Testis (tissue), 2 donors: ENCODE measurements at regions not wholly inside any gene's neighbourhood (a gene's known extent, or its start where the extent isn't known, plus 50 kb on each side); places are given as distances from the start of the nearest gene placed in this dataset.

ENCODE experiments used
- DNase-seq: peaks from one replicate; pipeline ENCODE4 v3.0.0-alpha.2; 2019
- H3K27ac ChIP-seq, 2 donors: fragments of 200-600 bp; sonication (generic); one replicate each; pipeline ENCODE4 v1.5.1; 2019
- H3K27me3 ChIP-seq: fragments of 200-600 bp; sonication (generic); one replicate; pipeline ENCODE4 v1.5.1; 2019
- H3K36me3 ChIP-seq: fragments of 200-600 bp; sonication (generic); one replicate; pipeline ENCODE4 v1.5.1; 2017; ENCODE audit warnings: low read depth; ENCODE audit errors: missing control alignments
- H3K4me1 ChIP-seq: fragments of 200-600 bp; sonication (generic); one replicate; pipeline ENCODE4 v1.5.1; 2019
- H3K4me3 ChIP-seq, 2 donors: fragments of 200-600 bp; sonication (generic); one replicate each; pipeline ENCODE4 v1.5.1; 2017 to 2019
- H3K9me3 ChIP-seq: fragments of 200-600 bp; sonication (generic); one replicate; pipeline ENCODE4 v1.5.1; 2017
- POLR2A ChIP-seq: fragments of 450-650 bp; IDR thresholded peaks from one replicate; pipeline ENCODE4 v1.6.1; 2017; ENCODE audit warnings: antibody characterized with exemption, mild to moderate bottlenecking, moderate library complexity
- WGBS, 2 donors: methylation state at CpG; one replicate each; pipeline ENCODE4 v1.1.5; 2018; 5-methylcytosine and 5-hydroxymethylcytosine counted together
- intact Hi-C: fragments of 100-400 bp; cut with DNase I; formaldehyde crosslinking; loops from one replicate; pipeline ENCODE4 v1.15.1; 2023; ENCODE audit warnings: low total_unique reads
- TF ChIP-seq, protein P1 (sequence below), 3 experiments: fragments of 450-650 bp in 2 of 3; fragments of 200-600 bp in 1 of 3; sonication (generic) in 1 of 3; IDR thresholded peaks; one replicate each; pipeline ENCODE4 v1.5.1; 2016 to 2019; ENCODE audit warnings: antibody characterized with exemption in 3 of 3, mild to moderate bottlenecking in 2 of 3, moderate library complexity in 1 of 3

DNA sequence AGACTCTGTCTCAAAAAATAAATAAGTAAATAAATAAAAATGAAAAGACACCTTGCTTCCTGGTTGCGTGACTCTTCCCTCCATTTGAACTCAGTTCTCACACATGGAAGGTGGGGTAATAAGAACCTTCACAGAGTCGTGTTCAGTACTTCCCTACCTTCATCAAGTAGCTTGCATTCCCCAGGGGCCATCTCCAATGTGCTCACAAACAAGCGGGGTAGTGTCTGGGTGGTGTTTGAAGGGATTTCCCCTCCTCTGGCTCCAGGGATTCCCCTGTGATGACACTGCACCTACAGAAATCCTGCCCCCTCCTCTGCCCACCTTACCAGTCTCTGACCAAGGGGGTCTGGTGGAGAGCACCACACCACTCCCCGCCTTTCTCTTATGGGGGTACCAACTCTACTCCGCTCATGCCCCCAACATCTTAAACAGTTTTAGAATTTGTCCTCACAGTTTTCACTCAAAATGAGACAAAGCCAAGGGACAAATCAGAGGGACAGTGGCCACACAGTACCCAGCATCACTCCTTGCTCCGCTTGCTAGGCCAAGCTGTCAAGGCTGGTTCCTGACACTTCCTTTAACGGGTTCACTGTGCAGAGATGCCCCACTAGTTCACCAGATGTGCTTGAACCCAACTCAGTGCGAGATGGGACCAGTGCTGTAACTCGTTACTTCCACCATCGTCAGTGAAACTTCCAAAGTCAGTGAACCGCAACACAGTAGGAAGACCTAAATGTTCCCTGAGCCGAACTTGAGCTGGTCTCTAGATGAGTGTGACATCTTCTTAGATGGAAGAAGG is 69.1 kb downstream of the COPRS start:
- TF ChIP-seq POLR2A: no peak
- TF ChIP-seq, protein P1, sequence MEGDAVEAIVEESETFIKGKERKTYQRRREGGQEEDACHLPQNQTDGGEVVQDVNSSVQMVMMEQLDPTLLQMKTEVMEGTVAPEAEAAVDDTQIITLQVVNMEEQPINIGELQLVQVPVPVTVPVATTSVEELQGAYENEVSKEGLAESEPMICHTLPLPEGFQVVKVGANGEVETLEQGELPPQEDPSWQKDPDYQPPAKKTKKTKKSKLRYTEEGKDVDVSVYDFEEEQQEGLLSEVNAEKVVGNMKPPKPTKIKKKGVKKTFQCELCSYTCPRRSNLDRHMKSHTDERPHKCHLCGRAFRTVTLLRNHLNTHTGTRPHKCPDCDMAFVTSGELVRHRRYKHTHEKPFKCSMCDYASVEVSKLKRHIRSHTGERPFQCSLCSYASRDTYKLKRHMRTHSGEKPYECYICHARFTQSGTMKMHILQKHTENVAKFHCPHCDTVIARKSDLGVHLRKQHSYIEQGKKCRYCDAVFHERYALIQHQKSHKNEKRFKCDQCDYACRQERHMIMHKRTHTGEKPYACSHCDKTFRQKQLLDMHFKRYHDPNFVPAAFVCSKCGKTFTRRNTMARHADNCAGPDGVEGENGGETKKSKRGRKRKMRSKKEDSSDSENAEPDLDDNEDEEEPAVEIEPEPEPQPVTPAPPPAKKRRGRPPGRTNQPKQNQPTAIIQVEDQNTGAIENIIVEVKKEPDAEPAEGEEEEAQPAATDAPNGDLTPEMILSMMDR (IDR thresholded peaks at IDR 0.05): no peak
- no peaks in the 10 kb centered on the region for H3K27me3 ChIP-seq
- no peaks in the 10 kb centered on the region for H3K4me1 ChIP-seq
- no peaks in the 10 kb centered on the region for H3K9me3 ChIP-seq
- 83 to 88% methylated on average over 12 of the region's 12 CpGs for WGBS, 2 donors
- no peak for DNase-seq
- H3K36me3 ChIP-seq: no peaks in the 10 kb centered on the region
- intact Hi-C loops: no loop called here
- no peak overlapping the region for H3K27ac ChIP-seq
- no peak overlapping the region for H3K4me3 ChIP-seq

DNA sequence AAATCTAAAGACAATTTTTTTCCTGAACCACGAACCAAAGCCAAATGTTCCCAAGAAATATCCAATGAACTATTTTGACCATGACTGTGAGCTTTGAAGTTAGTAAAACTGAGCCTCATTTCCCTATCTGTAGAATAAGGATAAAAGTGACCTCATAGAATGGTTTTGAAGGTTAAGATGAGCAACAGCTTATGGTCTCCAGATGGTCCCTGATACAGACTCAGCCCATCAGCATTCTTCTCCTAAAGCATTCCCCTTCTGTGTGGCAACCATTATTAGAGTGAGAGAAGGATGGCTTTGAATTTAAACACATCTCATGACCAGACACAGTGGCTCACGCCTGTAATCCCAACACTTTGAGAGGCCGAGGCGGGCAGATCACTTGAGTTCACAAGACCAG is 70.1 kb downstream of the COPRS start:
- H3K4me3 ChIP-seq: no peak overlapping the region
- no peaks in the 10 kb centered on the region for H3K27me3 ChIP-seq
- no peaks in the 10 kb centered on the region for H3K9me3 ChIP-seq
- no peaks in the 10 kb centered on the region for H3K4me1 ChIP-seq
- intact Hi-C loops: no loop called here
- WGBS, 2 donors: 90 to 94% methylated on average over 4 of the region's 4 CpGs
- DNase-seq: no peak
- TF ChIP-seq, protein P1 (IDR thresholded peaks at IDR 0.05): no peak
- TF ChIP-seq POLR2A: no peak
- H3K27ac ChIP-seq: no peak overlapping the region
- H3K36me3 ChIP-seq: no peaks in the 10 kb centered on the region

- no peak for DNase-seq
- H3K27ac ChIP-seq: no peak overlapping the region
- TF ChIP-seq POLR2A: no peak
- TF ChIP-seq, protein P1 (IDR thresholded peaks at IDR 0.05): no peak
- no peaks in the 10 kb centered on the region for H3K27me3 ChIP-seq
- WGBS, 2 donors: 73 to 88% methylated on average over 3 of the region's 3 CpGs
- no peaks in the 10 kb centered on the region for H3K36me3 ChIP-seq
- intact Hi-C loops: no loop called here
- H3K4me3 ChIP-seq: no peak overlapping the region
- no peaks in the 10 kb centered on the region for H3K4me1 ChIP-seq
- no peaks in the 10 kb centered on the region for H3K9me3 ChIP-seq
Observed at GRCh38 chr17:31788571-31788946, 70.5 kb downstream of the COPRS start.

DNA sequence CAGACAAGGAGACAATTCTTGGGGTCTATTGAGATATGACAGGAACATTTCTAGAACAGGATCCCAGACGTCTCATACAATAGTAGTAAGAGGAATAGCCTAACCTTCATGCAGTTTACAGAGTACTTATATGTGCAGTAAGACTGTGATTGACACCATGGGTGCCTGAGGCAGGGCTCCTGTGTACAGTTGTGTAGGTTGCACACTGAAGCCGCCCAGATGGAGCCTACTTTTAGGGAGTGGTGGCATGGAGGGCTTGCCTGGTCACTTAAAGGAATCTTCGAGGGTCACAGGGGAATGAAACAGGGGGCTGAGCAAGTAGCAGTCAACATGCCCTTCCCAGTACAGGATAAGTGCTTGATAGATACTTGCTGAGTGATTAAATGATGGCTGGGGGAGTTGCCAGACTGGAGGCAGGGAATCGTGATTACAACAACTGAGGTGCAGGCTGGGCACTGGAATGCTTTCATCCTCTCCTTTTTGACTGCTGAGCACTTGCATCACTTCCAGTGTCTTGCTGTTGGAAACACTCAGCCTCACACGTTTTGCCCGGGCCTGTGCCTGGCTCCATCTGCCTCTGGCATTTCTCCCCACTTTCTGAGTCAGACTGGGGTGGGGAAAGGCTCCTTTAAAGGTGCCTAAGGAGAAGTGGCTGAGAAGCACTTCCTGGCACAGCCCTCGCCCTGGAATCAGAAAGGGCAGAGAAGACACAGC is 71.0 kb downstream of the COPRS start:
- TF ChIP-seq, protein P1 (IDR thresholded peaks at IDR 0.05): no peak
- no peak for TF ChIP-seq POLR2A
- Histone ChIP-seq H3K4me3 (no peak overlapping the region), H3K9me3 (no peaks in the 10 kb centered on the region), H3K36me3 (no peaks in the 10 kb centered on the region), H3K27ac (no peak overlapping the region), H3K27me3 (no peaks in the 10 kb centered on the region), H3K4me1 (no peaks in the 10 kb centered on the region)
- intact Hi-C loops: no loop called here
- no peak for DNase-seq
- WGBS, 2 donors: 58 to 61% methylated on average over 7 of the region's 7 CpGs
